GM18517 (cell line): ENCODE measurements at regions not wholly inside any gene's neighbourhood (a gene's known extent, or its start where the extent isn't known, plus 50 kb on each side); places are given as distances from the start of the nearest gene placed in this dataset.
"Not testable (repeated sequence)": the region's sequence is repeated elsewhere in the genome, so short reads cannot be mapped to it uniquely, and the experiment has no call there.

Experiments used
- ATAC-seq: cut with Tn5 transposase; IDR thresholded peaks from one replicate; pipeline ENCODE4 v1.9.1; 2021; ENCODE audit warnings: mild to moderate bottlenecking, moderate library complexity; ENCODE audit not compliant: unreplicated experiment

DNA sequence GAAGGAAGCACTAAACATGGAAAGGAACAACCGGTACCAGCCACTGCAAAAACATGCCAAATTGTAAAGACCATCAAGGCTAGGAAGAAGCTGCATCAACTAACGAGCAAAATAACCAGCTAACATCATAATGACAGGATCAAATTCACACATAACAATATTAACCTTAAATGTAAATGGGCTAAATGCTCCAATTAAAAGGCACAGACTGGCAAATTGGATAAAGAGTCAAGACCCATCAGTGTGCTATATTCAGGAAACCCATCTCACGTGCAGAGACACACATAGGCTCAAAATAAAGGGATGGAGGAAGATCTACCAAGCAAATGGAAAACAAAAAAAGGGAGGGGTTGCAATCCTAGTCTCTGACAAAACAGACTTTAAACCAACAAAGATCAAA is 126.3 kb upstream of the CAV2 start:
- ATAC-seq, result not testable (repeated sequence)

DNA sequence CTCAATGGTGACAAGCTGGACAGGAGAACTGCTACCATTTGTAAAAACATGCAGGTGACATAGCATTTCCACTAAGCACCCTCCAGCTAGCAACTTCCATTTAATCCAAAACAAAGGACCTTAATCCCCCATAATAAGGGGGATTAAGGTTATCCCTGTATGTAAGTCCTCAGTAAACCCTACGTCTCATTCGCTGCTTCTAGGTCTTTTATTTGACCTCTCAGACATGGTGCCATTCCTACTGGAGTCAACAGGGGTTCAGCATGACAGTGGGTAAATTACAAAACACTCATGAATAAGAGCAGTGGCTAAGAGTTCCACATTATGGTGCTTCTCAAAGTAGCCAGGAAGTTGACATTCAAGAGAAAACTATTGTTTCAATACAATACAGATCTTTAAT is 121.8 kb upstream of the CAV2 start:
- ATAC-seq, result no peak

DNA sequence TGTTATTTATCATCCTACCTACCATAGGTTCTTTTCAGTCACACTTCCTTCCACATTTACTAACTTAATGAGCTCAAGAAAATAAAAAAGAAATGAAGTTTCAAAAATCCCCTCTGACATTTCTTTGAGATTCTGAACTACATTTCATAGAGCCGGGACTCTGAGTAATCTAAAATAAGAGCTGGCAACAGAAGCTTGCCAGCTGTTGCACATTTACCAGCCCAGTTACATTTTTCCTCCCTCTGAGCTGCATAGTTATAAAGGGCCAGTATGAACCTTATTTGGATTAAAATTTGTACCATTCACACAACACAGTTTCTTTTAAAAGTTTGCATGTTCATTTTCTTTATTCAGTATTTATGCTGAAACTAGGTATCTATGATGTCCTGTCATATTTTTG is 119.5 kb upstream of the CAV2 start:
- no peak for ATAC-seq

DNA sequence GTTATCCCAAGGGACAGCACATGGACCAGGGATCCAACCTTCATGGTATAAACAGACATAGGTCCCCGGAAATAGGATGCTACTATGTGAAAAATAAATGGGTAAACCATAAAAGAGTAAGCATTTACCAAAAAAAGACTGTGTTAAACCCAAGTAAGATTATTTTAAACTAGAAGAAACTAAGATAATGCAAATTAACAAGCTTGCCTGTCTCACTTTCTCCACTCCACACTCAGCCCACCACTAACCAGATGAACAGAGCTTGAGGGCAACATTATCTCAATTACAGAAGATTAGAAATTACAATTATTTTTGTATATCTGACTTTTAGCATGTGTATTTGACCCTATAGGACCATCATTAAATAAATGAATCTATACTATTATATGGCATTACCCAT is 117.2 kb upstream of the CAV2 start:
- no peak for ATAC-seq

DNA sequence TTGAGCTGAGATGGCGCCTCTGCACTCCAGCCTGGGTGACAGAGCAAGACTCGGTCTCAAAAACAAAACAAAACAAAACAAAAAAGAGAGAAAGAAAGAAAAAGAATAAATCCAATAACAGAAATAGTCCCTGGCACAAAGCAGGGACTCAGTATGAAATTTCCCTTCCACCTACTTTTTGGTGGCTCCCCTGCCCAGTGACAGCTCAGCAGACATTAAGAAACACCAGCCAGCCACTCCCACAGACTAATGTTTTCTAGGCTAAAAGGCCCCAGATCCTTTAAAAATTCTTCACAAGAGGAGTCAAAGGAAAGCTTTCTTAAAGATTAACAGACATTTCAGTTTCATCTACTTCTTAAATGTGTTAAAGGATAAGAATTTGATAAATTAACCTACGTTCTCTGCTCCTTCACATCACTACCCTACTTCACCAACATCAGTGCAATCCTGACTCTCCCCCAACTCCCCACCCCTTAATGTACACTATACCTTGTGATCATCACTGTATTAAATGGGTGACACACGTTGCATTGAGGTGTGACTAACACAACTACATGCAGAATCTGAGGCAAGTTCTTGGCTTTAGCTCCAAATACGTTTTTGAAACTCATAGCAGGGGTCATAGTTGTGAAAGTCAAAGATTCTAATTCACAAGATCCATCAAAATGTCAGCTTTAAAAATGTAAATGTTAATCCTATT is 114.5 kb upstream of the CAV2 start:
- no peak for ATAC-seq

DNA sequence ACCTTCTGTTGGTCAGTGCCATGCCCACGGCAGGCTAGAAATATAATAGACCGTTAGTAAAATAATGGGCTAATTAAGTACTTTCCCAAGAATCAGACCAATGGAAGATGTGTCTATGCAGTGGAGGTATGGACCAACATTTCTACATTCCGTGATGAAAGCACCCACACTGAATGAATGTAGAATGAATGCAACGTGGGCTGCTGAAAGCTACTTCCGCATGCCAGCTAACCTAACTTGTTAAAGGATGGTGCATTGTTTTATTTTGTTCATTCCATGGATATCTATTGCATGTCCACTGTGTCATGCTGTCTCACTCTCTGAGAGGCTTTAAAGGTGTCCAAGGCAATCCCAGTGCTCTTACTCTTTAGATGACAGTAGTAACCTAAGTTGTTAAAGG is 112.9 kb upstream of the CAV2 start:
- no peak for ATAC-seq

DNA sequence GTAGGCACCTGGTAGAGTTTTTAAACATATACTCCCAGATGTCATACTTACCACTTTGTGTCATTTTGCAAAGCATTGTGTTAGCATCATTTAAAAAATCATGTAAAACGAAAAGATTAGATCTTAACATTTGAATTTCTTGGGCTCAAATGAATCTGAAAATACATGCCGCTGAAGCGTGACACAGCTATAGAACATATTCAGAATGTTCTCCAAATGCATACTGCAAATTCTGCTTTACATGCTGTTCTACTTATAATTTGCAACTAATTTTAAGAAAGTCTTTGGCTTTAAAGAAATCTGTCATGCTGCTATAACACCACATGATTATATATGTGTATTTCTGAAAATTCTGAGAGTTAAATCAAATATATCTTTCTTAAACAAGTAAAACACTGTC is 109.2 kb upstream of the CAV2 start:
- ATAC-seq, result no peak

DNA sequence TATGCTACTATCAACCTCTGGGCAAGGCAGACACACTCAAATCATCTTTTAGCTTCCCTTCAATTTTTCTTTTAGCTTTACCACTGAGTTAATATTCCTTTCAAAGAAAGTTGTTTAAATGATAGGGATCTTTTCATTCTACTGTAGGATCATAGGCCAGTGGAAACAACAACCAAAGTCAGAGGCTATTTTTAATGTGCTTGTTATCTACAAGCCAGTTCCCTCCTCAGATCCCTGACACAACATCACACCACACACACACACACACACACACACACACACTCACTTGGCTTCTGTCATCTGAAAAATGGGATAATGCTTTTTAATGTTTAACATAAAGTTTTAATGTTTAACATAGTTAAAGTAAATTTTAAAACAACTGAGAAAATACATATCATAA is 106.7 kb upstream of the CAV2 start:
- ATAC-seq, result no peak

DNA sequence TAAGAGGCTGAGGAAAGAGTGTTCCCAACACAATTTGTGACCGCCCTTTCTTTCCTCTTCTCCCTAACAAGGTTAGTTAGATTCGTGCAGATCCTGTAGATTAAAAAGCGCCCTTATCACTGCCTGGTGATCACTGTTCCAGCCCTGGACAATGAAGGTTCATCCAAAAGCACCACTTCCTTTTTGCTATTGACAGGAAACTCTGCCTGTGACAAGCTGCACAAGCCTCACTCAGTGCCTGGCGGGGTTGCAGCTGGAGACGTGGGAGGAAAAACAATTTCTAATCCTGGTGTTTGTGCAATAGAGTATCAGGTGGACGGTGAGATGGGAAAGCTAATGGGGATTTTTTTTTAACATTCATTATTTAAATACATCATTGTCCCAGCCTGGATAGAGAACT is 105.9 kb upstream of the CAV2 start:
- ATAC-seq, result no peak

DNA sequence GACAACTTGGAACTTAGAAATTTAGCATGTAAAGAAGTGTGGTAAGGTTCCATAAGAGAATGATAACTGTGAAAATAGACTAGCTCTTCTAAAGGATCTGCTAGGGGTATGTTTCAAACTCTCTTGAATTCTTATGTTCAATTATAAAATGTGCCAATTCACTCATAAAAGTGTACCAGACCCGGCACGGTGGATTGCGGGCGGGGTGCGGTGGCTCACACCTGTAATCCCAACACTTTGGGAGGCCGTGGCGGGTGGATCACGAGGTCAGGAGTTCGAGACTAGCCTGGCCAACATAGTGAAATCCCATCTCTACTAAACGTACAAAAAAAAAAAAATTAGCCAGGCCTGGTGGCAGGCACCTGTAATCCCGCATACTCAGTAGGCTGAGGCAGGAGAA is 105.4 kb upstream of the CAV2 start:
- no peak for ATAC-seq

DNA sequence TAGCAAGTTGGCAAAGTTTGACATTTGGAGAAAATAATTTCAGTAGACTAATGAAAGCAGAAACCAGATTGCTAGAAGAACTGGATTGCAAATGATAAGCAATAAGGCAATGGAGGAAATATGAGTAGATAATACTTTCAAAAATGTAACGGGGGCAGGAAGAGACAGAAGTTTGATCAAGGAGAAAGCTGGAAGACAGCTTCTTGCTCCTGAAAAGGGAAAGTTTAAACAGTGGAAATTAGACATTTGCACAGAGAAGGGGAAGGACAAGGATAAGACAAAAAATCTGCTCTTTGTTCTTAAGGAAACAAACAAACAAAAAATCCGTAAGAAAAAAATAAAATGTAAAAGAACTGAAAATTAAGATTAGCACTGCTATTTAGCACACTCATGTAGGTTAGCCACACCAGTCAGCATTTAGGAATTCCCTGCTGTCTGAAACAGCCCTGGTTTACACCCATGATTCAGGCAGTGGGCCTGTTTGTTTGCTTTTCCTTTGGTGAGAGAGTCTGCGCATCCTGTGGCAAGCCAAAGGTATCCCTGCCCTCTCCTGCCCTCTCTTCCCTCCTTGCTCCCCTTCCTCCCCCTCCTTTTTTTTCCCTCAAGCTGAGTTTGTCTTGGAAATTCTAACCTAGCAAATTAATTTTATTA is 104.3 kb upstream of the CAV2 start:
- no peak for ATAC-seq

DNA sequence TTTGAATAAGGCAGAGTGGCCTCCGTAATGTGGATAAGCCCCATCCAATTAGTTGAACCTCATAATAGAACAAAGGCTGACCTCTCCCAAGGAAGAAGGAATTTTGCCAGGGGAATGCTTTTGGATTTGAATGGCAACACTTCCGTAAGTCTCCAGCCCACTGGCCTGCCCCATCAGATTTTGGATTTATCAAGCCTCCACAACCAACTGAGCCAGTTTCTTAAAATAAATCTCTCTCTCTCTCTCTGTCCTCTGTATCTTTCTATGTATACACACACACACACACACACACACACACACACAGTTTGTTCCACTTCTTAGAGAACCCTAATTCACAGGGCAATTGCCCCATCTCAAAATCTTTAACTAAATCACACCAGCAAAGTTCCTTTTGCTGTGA is 100.9 kb upstream of the CAV2 start:
- ATAC-seq, result no peak

DNA sequence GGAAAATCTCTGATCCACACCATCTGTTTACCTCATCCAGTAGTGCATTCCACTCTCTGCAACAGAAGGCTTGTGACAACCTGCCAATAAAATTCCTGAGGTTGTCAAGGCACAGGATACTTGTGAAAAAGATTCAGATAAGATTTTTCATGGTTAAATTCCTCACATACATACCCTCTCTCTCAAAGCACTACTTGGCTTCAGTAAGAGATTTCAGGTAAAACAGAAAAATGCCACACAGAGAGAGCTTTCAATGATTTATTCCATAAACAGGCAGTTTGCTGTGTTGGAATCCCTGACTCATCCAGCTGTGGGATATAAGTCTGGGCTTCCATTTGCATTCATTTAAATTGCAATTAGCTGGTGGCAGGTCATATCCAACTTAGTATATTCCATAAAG is 99.7 kb upstream of the CAV2 start:
- ATAC-seq, result no peak

DNA sequence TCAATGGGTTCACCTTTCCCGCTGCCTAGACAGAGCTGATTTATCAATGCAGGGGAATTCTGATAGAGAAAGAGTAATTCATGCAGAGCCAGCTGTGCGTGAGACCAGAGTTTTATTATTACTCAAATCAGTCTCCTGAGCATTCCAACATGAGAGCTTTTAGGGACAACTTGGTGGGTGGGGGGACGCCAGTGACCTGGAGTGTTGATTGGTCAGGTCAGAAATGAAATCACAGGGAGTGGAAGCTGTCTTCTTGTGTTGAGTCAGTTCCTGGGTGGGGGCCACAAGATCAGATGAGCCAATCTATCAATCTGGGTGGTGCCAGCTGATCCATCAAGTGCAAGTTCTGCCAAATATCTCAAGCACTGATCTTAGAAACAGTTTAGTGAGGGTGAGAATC is 99.0 kb upstream of the CAV2 start:
- ATAC-seq, result no peak

DNA sequence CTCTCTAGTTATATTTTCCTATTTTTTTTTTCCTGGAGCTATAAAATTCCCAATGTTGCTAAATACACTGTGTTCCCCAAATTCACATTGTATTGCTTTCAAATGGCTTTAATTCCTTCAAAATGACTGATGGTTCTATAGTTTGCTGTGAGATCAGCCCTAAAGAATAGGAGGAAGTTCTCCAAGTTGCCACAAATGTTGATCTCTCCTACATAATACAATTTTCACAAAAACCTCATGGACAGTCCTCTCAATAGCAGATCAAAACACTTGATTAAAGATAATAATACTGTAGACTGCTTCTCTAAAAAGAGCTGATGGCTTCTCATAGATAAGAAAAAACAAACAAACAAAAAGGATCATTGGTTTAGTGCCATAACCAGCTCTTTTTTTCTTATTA is 97.8 kb upstream of the CAV2 start:
- no peak for ATAC-seq

DNA sequence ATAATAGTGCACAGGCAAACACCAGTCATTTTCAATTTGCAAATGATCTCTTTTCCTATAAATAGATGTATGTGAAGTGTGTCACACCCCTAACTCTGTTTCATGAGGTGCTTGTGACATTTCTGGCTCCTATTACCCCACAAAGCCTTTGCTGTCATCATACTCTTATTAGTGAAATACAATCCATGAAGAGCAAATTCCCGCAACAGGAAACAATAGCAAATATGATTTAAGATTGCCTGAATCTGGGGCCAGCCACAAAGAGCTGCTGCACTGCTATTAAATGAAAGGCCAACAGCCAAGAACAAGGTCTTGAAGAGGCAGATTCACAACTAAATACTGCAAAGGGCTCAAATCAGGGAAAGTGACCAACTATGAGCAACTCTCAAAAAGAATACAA is 96.3 kb upstream of the CAV2 start:
- no peak for ATAC-seq

DNA sequence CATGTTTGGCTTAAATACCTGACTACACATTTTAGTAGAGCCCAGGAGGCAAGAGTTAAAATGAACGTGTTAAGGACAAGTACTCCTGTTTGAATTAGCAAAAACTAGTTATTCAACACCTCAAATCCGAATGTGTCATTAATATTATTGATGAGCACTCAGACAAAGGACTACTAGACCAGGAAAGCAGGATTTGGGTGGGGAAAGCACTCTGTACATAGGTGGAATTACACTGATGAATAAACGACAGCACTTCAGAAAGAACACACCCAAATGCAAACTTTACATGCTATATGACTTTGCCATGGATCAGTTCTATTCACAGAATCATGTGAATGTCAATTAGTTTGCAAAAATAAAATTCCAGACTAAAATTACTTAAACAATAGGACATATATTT is 95.1 kb upstream of the CAV2 start:
- ATAC-seq, result no peak

DNA sequence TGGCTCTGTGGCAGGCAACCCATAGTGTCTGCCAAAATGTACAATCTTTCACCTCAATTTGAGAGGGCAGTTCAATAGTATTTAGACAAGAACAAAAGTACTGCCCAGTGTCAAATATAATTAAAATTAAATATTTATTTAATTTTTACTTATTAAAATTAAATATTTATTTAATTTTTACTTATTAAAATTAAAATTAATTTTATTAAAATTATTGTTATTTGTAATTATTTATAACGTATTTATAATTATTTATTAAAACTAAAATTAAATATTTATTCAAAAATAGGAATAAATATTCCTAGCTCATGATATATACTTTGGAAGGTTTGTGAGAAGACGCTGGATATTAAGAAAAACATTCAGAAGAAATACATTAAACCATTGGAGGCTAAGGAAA is 93.7 kb upstream of the CAV2 start:
- no peak for ATAC-seq

DNA sequence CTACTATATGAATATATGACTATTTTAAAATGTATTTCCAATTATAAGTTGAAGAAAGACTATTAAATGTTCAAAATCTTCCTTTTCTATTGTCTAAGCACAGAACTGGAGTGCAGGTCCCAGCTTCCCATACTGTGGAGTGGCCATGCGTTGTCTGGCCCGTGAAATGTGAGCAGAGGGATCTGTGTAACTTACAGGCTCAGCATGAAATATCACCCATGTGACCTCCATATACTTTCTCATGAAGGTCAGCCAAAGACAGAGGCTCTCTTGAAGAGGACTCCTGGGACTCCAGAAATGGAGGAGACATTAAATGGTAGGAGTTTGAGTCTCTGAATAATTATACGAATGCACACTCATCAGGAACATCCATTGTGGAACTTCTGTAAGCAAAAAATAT is 92.4 kb upstream of the CAV2 start:
- no peak for ATAC-seq

DNA sequence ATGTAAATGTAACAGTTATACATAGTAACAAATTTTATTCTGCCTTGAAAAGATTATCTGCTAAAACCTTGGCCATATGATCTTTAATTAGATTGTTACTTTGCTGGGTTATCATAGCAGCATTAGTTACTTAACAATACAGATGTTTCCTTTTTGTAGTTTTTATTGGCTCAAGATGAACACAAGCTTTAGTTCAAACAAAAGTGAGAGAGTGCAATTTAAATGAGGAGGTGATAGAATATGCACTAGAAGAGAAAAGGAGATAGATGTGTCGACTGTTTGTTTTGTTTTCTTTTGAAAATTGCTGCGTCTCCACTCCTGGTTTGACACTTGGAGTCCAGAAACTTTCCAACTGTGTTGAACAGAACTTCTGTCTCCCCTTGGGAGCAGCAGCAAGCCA is 91.4 kb upstream of the CAV2 start:
- no peak for ATAC-seq

DNA sequence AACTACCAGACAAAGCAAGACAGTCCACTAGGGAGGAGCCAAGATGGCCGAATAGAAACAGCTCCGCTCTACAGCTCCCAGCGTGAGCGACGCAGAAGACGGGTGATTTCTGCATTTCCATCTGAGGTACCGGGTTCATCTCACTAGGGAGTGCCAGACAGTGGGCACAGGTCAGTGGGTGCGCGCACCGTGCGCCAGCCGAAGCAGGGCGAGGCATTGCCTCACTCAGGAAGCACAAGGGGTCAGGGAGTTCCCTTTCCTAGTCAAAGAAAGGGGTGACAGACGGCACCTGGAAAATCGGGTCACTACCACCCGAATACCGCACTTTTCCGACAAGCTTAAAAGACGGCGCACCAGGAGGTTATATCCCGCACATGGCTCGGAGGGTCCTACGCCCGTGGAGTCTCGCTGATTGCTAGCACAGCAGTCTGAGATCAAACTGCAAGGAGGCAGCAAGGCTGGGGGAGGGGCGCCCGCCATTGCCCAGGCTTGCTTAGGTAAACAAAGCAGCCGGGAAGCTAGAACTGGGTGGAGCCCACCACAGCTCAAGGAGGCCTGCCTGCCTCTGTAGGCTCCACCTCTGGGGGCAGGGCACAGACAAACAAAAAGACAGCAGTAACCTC is 90.6 kb upstream of the CAV2 start:
- not testable (repeated sequence) for ATAC-seq

DNA sequence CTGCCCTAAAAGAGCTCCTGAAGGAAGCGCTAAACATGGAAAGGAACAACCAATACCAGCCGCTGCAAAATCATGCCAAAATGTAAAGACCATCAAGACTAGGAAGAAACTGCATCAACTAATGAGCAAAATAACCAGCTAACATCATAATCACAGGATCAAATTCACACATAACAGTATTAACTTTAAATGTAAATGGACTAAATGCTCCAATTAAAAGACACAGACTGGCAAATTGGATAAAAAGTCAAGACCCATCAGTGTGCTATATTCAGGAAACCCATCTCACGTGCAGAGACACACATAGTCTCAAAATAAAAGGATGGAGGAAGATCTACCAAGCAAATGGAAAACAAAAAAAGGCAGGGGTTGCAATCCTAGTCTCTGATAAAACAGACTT is 88.8 kb upstream of the CAV2 start:
- ATAC-seq, result not testable (repeated sequence)
